H1 (cell line): ENCODE measurements at regions not wholly inside any gene's neighbourhood (a gene's known extent, or its start where the extent isn't known, plus 50 kb on each side); places are given as distances from the start of the nearest gene placed in this dataset.
"Not testable (repeated sequence)": the region's sequence is repeated elsewhere in the genome, so short reads cannot be mapped to it uniquely, and the experiment has no call there.

Experiments
- CTCF ChIA-PET: fragments of 300-600 bp; sonication (Branson Sonifier 250); formaldehyde crosslinking; loops from one replicate; lab custom pipeline; 2021; ENCODE audit not compliant: partially characterized antibody; lab: Charles Lee
- POLR2A ChIA-PET: fragments of 300-600 bp; sonication (Branson Sonifier 250); formaldehyde crosslinking; loops from one replicate; lab custom pipeline; 2021; ENCODE audit warnings: inconsistent platforms; ENCODE audit not compliant: partially characterized antibody; lab: Charles Lee
- DNase-seq, 2 experiments: peaks; one replicate each; pipeline versions ENCODE4 v3.0.0 to v3.0.0-alpha.2; 2010 to 2022; ENCODE audit warnings: low spot score in 2 of 2, low read depth in 1 of 2, mixed read lengths in 1 of 2
- FAIRE-seq: peaks from 2 replicates; lab custom pipeline; 2011; peaks lifted over from hg19 to GRCh38; lab: Jason Lieb, UNC
- H2AFZ ChIP-seq: 2 replicates; pipeline ENCODE4 v1.8.1; 2012; ENCODE audit warnings: low read length, inconsistent platforms
- H2AK5ac ChIP-seq: 2 replicates; pipeline ENCODE4 v1.6.1; 2013; ENCODE audit warnings: low read depth, low read length
- H2BK120ac ChIP-seq: replicated peaks from 2 replicates; pipeline ENCODE3; 2013; ENCODE audit warnings: low read depth, low read length, inconsistent platforms
- H2BK12ac ChIP-seq: 2 replicates; pipeline ENCODE4 v1.6.1; 2013; ENCODE audit warnings: low read depth, low read length
- H2BK15ac ChIP-seq: 2 replicates; pipeline ENCODE4 v1.6.1; 2013; ENCODE audit warnings: low read length
- H2BK20ac ChIP-seq: 2 replicates; pipeline ENCODE4 v1.6.1; 2013; ENCODE audit warnings: low read length
- H2BK5ac ChIP-seq: 2 replicates; pipeline ENCODE4 v1.6.1; 2013; ENCODE audit warnings: low read depth, low read length
- H3K14ac ChIP-seq: 2 replicates; pipeline ENCODE4 v1.6.1; 2013; ENCODE audit warnings: inconsistent platforms; ENCODE audit not compliant: insufficient read length
- H3K18ac ChIP-seq: 2 replicates; pipeline ENCODE4 v1.6.1; 2013; ENCODE audit warnings: low read length; ENCODE audit errors: extremely low read depth
- H3K23ac ChIP-seq: 2 replicates; pipeline ENCODE4 v1.6.1; 2013; ENCODE audit warnings: inconsistent platforms; ENCODE audit not compliant: insufficient read length
- H3K23me2 ChIP-seq: 2 replicates; pipeline ENCODE4 v1.6.1; 2013; ENCODE audit warnings: low read depth, low read length
- H3K27ac ChIP-seq: 2 replicates; pipeline ENCODE4 v1.6.1; 2011; ENCODE audit warnings: low read depth, low read length, inconsistent platforms
- H3K27me3 ChIP-seq, 4 experiments: replicated peaks in 1 of 4; 1 replicate in 1 of 4; 2 replicates in 3 of 4; pipeline versions ENCODE4 v1.6.1 to v1.8.1; 2011 to 2013; ENCODE audit warnings: low read length in 3 of 4, mild to moderate bottlenecking in 3 of 4, inconsistent platforms in 2 of 4, mixed read lengths in 2 of 4, moderate library complexity in 1 of 4; ENCODE audit not compliant: control insufficient read depth in 3 of 4, insufficient read depth in 3 of 4; ENCODE audit errors: extremely low read depth in 1 of 4
- H3K36me3 ChIP-seq, 4 experiments: 2 replicates each; pipeline versions ENCODE4 v1.6.1 to v1.8.1; 2011 to 2013; ENCODE audit warnings: mild to moderate bottlenecking in 4 of 4, low read length in 3 of 4, moderate library complexity in 2 of 4, control low read depth in 1 of 4, inconsistent platforms in 1 of 4; ENCODE audit not compliant: insufficient read depth in 4 of 4, control insufficient read depth in 2 of 4
- H3K4ac ChIP-seq: replicated peaks from 2 replicates; pipeline ENCODE3; 2013; ENCODE audit warnings: low read length, low read depth, mixed read lengths, inconsistent platforms; ENCODE audit not compliant: insufficient read length
- H3K4me1 ChIP-seq, 4 experiments: replicated peaks in 1 of 4; 1 replicate in 1 of 4; 2 replicates in 3 of 4; pipeline versions ENCODE4 v1.6.1 to v1.8.1; 2011 to 2013; ENCODE audit warnings: low read length in 3 of 4, inconsistent platforms in 2 of 4, mixed read lengths in 1 of 4; ENCODE audit not compliant: insufficient read depth in 4 of 4, control insufficient read depth in 3 of 4
- H3K4me2 ChIP-seq, 2 experiments: 2 replicates each; pipeline versions ENCODE4 v1.6.1 to v1.8.1; 2011 to 2013; ENCODE audit warnings: low read depth in 2 of 2, low read length in 2 of 2, control low read depth in 1 of 2, inconsistent platforms in 1 of 2, mild to moderate bottlenecking in 1 of 2; ENCODE audit not compliant: insufficient read depth in 1 of 2
- H3K4me3 ChIP-seq, 4 experiments: fragments of 200-600, 300-600 bp in 1 of 4; sonication (generic), shearing (Covaris generic), sonication (Bioruptor Twin) in 1 of 4; 2 replicates each; pipeline versions ENCODE4 v1.5.1 to v1.8.1; 2011 to 2016; ENCODE audit warnings: low read length in 4 of 4, low read depth in 3 of 4, control low read depth in 2 of 4, inconsistent platforms in 2 of 4, mild to moderate bottlenecking in 2 of 4, mixed read lengths in 1 of 4, moderate library complexity in 1 of 4; ENCODE audit not compliant: insufficient read depth in 2 of 4; ENCODE audit errors: extremely low read depth in 1 of 4
- H3K56ac ChIP-seq: replicated peaks from 2 replicates; pipeline ENCODE3; 2013; ENCODE audit warnings: low read depth, mild to moderate bottlenecking, mixed read lengths, low read length, inconsistent platforms; ENCODE audit not compliant: insufficient read length
- H3K79me1 ChIP-seq: 2 replicates; pipeline ENCODE4 v1.6.1; 2013; ENCODE audit warnings: low read depth, low read length, control low read depth
- H3K79me2 ChIP-seq, 2 experiments: 2 replicates each; pipeline versions ENCODE4 v1.6.1 to v1.8.1; 2012 to 2013; ENCODE audit warnings: low read length in 2 of 2, mild to moderate bottlenecking in 2 of 2, inconsistent platforms in 1 of 2; ENCODE audit not compliant: insufficient read depth in 2 of 2, control insufficient read depth in 1 of 2
- H3K9ac ChIP-seq, 4 experiments: replicated peaks in 1 of 4; 1 replicate in 1 of 4; 2 replicates in 3 of 4; pipeline versions ENCODE4 v1.6.1 to v1.8.1; 2011 to 2013; ENCODE audit warnings: low read depth in 3 of 4, low read length in 3 of 4, control low read depth in 2 of 4, mild to moderate bottlenecking in 2 of 4, moderate library complexity in 2 of 4, inconsistent platforms in 1 of 4; ENCODE audit errors: extremely low read depth in 1 of 4
- H3K9me3 ChIP-seq, 2 experiments: 2 replicates each; pipeline versions ENCODE4 v1.6.1 to v1.8.1; 2012 to 2013; ENCODE audit warnings: mild to moderate bottlenecking in 2 of 2, moderate library complexity in 2 of 2, control low read depth in 1 of 2, inconsistent platforms in 1 of 2, low read depth in 1 of 2, low read length in 1 of 2, mixed read lengths in 1 of 2; ENCODE audit not compliant: insufficient read depth in 2 of 2
- H4K20me1 ChIP-seq, 2 experiments: replicated peaks in 1 of 2; 2 replicates each; pipeline versions ENCODE3 to v1.8.1; 2011 to 2013; ENCODE audit warnings: inconsistent platforms in 2 of 2, low read length in 2 of 2, mild to moderate bottlenecking in 1 of 2; ENCODE audit not compliant: insufficient read depth in 2 of 2, control insufficient read depth in 1 of 2
- H4K5ac ChIP-seq: 2 replicates; pipeline ENCODE4 v1.6.1; 2013; ENCODE audit warnings: low read length, low read depth, mixed read lengths, inconsistent platforms; ENCODE audit not compliant: insufficient read length
- H4K8ac ChIP-seq: 2 replicates; pipeline ENCODE4 v1.8.0; 2013; ENCODE audit warnings: mild to moderate bottlenecking, moderate library complexity, low read length, inconsistent platforms; ENCODE audit not compliant: insufficient read depth; ENCODE audit errors: extremely low read depth
- H4K91ac ChIP-seq: replicated peaks from 2 replicates; pipeline ENCODE3; 2013; ENCODE audit warnings: low read length, mixed read lengths, inconsistent platforms; ENCODE audit not compliant: insufficient read length
- WGBS, 2 experiments: shearing (Covaris generic) in 1 of 2; methylation state at CpG; one replicate each; pipeline versions ENCODE4 v1.1.6 to v1.1.7; 2013 to 2015; ENCODE audit warnings: low lambda C conversion rate in 2 of 2, mixed read lengths in 2 of 2, inconsistent platforms in 1 of 2, low coverage in 1 of 2, missing lambda C conversion rate in 1 of 2; ENCODE audit not compliant: insufficient replicate concordance in 2 of 2, insufficient coverage in 1 of 2, insufficient read length in 1 of 2; ENCODE audit errors: extremely low coverage in 1 of 2, missing lambda C conversion rate in 1 of 2; 5-methylcytosine and 5-hydroxymethylcytosine counted together

- H2BK12ac ChIP-seq, H4K91ac ChIP-seq, POLR2A ChIA-PET: not testable (repeated sequence)
Measured at GRCh38 chrY:18237580-18237979, 212.0 kb downstream of the CDY2A start.

GRCh38 chrY:18262562-18262961 lies 237.0 kb downstream of the CDY2A start:
- H2BK12ac ChIP-seq, H2BK5ac ChIP-seq, H3K56ac ChIP-seq, H3K4me1 ChIP-seq, H3K18ac ChIP-seq, H3K79me1 ChIP-seq, H3K4me3 ChIP-seq, H3K9me3 ChIP-seq, H4K91ac ChIP-seq, POLR2A ChIA-PET, FAIRE-seq, CTCF ChIA-PET, H2AK5ac ChIP-seq, H3K14ac ChIP-seq, H4K20me1 ChIP-seq, H3K79me2 ChIP-seq, H3K27me3 ChIP-seq, DNase-seq, H3K4me2 ChIP-seq, H3K4ac ChIP-seq, H4K8ac ChIP-seq, H2AFZ ChIP-seq, H2BK20ac ChIP-seq, H3K23me2 ChIP-seq, H2BK15ac ChIP-seq, H3K23ac ChIP-seq, H2BK120ac ChIP-seq, H3K27ac ChIP-seq, H3K9ac ChIP-seq, H3K36me3 ChIP-seq, H4K5ac ChIP-seq: not testable (repeated sequence)
- no CpG with 5 or more reads among the region's 4 CpGs for WGBS, 2 experiments

More at GRCh38 chrY:18237580-18237979, 212.0 kb downstream of the CDY2A start:
- H3K14ac ChIP-seq, H4K20me1 ChIP-seq, H4K5ac ChIP-seq, H3K23ac ChIP-seq, H3K18ac ChIP-seq, H3K79me1 ChIP-seq, H3K79me2 ChIP-seq, H2BK15ac ChIP-seq, H3K36me3 ChIP-seq, CTCF ChIA-PET, H3K23me2 ChIP-seq, H3K4me3 ChIP-seq, DNase-seq, H3K4me1 ChIP-seq, H3K56ac ChIP-seq, H3K4me2 ChIP-seq, H3K4ac ChIP-seq, H2AFZ ChIP-seq, H2BK20ac ChIP-seq, H2AK5ac ChIP-seq, H2BK120ac ChIP-seq, H3K9ac ChIP-seq, H3K27ac ChIP-seq, H3K27me3 ChIP-seq, H3K9me3 ChIP-seq, H2BK5ac ChIP-seq, H4K8ac ChIP-seq, FAIRE-seq: not testable (repeated sequence)
